Left lobe of liver (tissue), 2 donors: ENCODE measurements at regions not wholly inside any gene's neighbourhood (a gene's known extent, or its start where the extent isn't known, plus 50 kb on each side); places are given as distances from the start of the nearest gene placed in this dataset.

Source experiments
- ATAC-seq: fragments of 200-7000 bp; cut with Tn5 transposase; one replicate; pipeline ENCODE4 v1.9.1; 2020; ENCODE audit warnings: mild to moderate bottlenecking, moderate library complexity
- DNase-seq: peaks from one replicate; pipeline ENCODE4 v3.0.0-alpha.2; 2020; ENCODE audit warnings: low spot score
- donor health status: DM: no; HTN: no; CAD: no; lungs with moderate emphysema.
- donor health status: DM: no; HTN: yes; CAD: no.

GRCh38 chr3:168197162-168197561 lies 101.4 kb upstream of the GOLIM4 start:
- ATAC-seq = no peak
- DNase-seq = no peak

DNA sequence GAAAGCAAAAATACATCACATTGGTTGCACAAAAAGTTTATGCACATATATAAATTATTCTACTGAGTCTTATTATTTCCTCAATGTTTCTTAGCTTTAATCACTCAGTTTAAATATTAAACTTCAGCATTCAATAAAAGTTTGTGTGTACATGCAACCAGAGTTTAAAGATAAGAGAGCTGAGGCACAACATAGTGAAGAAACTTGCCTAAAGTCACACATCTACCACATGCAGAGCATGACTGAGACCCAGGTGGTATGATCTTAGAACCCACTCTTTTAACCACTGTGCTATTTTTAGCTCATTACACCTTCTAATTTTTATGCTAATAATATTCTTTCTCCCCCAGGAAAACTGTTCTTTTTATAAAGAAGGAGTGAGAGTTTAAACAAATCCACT lies 96.1 kb upstream of the GOLIM4 start:
- DNase-seq = no peak
- ATAC-seq = peak; percentile 40

GRCh38 chr3:168187233-168187632 lies 91.5 kb upstream of the GOLIM4 start:
- DNase-seq = no peak
- ATAC-seq = peak; percentile 44

GRCh38 chr3:168186293-168186983 lies 90.7 kb upstream of the GOLIM4 start:
- ATAC-seq (peak; percentile 98), DNase-seq (peak; percentile 50)

- ATAC-seq (no peak), DNase-seq (no peak)
Observed at GRCh38 chr3:168183774-168184173, 88.0 kb upstream of the GOLIM4 start.

GRCh38 chr3:168168743-168169142 lies 73.0 kb upstream of the GOLIM4 start:
- ATAC-seq (no peak), DNase-seq (no peak)

DNA sequence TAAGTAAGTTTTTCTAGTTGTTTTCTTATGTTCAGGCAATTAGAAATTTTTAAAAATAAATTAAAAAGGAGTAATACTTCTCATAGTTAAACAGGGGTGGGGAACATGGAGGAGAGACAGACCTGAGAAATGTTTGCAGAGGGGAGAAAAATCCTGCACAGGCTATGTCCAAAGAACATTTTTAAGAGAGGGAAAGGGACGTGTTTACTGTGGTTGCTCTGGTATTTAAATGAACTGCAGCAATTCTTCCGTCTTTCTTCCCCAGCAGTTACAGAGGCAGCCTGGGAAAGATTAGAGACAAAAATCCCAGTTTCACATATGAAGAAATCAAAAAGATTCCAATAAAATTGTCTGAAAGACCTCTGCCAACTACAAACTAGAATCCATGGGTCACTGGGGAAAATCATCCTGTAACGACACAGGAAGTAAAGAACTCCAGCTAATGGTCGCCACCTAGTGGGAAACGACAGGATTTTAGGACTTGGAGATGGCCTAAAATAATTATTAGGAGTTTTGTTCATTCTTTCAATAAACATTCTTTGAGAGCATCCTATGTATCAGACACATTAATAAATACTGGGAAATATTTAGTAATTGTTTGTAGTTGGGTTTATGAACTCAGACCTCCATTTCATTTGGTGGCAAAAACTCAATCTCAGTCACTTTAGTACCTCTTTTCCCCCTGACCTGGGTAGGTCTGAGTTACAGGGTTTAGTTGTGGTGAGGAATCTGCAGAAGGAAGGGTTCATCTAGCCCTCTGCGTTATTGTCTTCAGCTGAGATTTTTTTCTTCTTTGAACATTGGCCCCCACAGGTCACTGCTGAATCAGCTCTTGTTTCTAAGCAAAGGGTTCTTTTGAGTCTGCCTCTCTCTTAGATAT lies 69.9 kb upstream of the GOLIM4 start:
- ATAC-seq (peak; percentile 100), DNase-seq (peak; percentile 52)

DNA sequence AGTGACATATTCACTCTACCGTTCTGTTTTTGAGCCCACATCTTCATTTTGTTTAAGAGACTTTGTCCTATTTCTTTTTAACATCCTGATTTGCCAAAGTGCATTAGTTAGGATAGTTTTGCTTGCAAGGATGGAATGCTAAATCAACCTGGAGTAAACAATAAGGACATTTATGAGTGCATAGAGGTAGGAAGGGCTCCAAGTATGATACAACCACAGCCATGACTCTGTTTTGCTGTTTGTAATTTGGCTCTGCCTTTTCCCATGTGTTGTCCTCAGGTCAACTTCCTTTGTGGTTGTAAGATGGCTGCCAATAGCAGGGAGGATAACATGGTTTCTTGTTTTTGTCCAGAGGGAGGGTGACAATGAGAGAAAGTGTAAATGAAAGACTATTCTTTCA lies 66.4 kb upstream of the GOLIM4 start:
- DNase-seq (no peak), ATAC-seq (no peak)

DNA sequence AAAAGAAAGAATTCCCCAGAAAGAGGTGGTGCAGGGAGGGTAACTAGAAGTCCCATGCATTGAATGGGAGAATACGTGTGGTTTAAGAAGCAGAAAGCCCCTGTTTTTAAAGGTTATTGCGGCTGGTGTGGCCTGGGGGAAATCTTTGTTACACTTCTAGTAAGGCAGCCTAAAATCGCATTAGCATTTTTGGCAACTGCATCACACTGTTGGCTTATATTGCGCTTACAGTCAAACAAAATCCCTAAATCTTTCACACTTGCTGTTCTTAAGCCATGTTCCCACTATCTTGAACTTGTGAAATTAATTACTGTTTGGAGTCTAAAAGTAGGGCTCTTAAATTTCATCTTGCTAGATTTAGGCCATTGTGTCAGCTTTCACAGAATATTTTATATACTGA lies 66.0 kb upstream of the GOLIM4 start:
- ATAC-seq = no peak
- no peak for DNase-seq

GRCh38 chr3:168157903-168158302 lies 62.2 kb upstream of the GOLIM4 start:
- ATAC-seq = no peak
- no peak for DNase-seq

DNA sequence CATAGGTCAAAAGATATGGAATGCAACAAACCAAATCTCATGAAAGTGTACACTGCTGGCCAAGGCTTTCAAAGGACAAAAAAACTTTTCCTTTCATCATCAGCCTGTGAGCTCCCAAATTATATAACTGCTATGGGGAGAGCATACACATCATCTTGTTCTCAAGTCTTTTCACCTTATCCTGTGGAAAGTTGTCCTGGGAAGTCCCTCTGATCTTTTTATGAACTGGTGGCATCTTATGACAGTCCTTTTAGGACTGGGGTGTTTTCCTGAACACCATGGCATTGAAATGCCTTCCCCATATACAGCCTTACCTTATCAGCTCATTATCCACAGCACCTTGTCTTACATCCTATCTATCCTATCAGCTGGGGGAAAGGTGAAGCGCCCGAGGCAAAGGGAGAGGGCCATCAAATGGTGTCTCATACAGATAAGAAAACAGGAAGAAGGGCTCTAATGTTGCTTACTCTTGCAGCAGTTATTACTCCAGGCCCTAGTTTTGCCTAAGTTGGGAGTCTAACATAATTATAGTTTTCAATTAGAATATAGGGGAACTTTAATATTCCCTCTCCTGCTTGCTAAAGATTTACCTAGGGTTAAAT lies 61.5 kb upstream of the GOLIM4 start:
- ATAC-seq = no peak

DNA sequence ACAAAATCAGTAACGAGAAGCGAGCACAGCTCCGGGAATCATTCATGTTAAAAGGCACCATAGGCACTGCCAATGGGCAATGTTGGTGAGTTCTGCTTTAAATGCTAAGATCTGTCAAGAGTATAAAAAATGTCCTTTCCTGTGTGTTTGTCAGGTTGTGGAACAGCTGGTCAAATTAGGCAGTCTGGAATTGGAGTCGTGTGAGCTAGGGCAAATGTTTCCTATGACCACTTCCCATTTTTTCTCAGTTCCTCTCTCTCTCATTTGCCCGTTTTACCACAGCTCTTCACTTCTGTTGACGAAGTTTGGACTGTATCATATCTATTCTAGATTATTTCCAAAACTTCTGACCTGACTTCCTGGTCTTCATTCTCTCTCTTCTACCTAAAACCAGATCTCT lies 60.8 kb upstream of the GOLIM4 start:
- ATAC-seq (no peak), DNase-seq (no peak)

More for the DNA sequence above, 61.5 kb upstream of the GOLIM4 start:
- DNase-seq = no peak

DNA sequence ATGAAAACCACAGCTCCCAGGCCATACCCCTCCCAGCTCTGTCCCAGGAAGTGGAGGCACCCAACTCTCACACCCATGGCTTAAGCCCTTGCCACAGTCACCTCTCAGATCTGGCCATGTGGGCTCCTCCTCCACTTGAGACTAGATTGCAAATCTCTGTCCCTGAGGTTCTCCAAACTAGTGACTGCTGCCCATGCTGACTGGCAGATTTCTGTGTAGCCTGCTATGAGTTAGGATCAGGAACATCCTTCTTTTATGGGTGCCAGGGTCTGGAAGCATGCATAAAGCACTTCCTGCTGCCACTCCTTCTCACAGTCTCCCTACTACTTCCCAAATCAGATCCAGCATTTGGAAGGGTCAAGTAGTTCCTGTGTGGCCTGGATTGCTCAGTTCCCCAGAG lies 59.6 kb upstream of the GOLIM4 start:
- DNase-seq = no peak
- no peak for ATAC-seq

GRCh38 chr3:168154089-168154488 lies 58.4 kb upstream of the GOLIM4 start:
- no peak for DNase-seq
- peak; percentile 73 for ATAC-seq

GRCh38 chr3:168152149-168152548 lies 56.4 kb upstream of the GOLIM4 start:
- DNase-seq (no peak), ATAC-seq (no peak)
